ENCODE measurements at regions not wholly inside any gene's neighbourhood (a gene's known extent, or its start where the extent isn't known, plus 50 kb on each side); places are given as distances from the start of the nearest gene placed in this dataset.
"Not testable (repeated sequence)": the region's sequence is repeated elsewhere in the genome, so short reads cannot be mapped to it uniquely, and the experiment has no call there.

GRCh38 chr7:76849887-76850563 lies 182.1 kb downstream of the SPDYE17 start:
- intact Hi-C loops (cut with micrococcal nuclease), result not testable (repeated sequence)

DNA sequence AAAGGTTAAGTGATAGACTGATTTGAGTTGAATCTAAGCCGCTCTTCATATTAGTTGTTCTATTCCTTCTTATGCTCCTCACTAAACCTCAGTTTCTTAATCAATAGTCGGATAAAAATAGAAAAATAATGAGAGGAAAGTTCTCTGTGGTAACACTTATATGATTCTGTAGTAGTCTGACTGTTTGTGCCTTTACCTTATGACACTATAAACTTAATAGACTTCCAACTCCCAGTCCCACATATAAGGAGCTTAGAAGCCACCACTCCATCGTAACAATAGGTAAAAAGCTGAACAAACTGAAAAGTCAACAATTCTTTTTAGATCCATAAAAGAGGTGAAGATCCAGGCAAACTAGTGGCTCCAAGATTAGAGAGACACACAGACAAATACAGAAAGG lies 192.3 kb downstream of the SPDYE17 start:
- H3K27ac Mint-ChIP-seq; H3K27me3 Mint-ChIP-seq; H3K36me3 Mint-ChIP-seq (ENCODE audit: low read depth); H3K4me3 Mint-ChIP-seq; intact Hi-C loops (cut with micrococcal nuclease); H3K4me1 Mint-ChIP-seq (ENCODE audit: low read depth): not testable (repeated sequence)
- H3K9me3 Mint-ChIP-seq, result peaks cover 20% of the 10 kb centered on the region

More at GRCh38 chr7:76849887-76850563, 182.1 kb downstream of the SPDYE17 start:
- H3K4me3 Mint-ChIP-seq; H3K36me3 Mint-ChIP-seq (ENCODE audit: low read depth); H3K27ac Mint-ChIP-seq; H3K4me1 Mint-ChIP-seq (ENCODE audit: low read depth); H3K27me3 Mint-ChIP-seq; H3K9me3 Mint-ChIP-seq: not testable (repeated sequence)

DNA sequence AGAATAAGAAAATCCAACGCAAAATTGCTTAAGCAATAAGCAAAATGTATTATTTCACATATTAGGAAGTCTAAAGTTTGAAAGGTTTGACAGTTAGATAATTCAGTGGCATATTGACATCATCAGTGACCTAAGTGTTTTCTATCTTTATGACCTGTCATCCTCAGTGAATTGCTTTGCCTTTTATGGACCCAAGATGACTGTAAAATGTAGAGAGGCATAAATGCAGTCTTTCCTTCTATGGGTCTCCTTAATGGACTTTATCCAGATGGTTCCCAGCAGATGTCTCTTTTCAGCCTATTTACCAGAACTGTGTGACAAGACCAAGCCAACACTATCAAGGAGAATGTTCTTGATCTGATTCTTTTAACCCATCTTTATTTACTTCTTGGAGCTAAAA lies 192.9 kb downstream of the SPDYE17 start:
- H3K4me1 Mint-ChIP-seq (ENCODE audit: low read depth); H3K27me3 Mint-ChIP-seq: not testable (repeated sequence)

DNA sequence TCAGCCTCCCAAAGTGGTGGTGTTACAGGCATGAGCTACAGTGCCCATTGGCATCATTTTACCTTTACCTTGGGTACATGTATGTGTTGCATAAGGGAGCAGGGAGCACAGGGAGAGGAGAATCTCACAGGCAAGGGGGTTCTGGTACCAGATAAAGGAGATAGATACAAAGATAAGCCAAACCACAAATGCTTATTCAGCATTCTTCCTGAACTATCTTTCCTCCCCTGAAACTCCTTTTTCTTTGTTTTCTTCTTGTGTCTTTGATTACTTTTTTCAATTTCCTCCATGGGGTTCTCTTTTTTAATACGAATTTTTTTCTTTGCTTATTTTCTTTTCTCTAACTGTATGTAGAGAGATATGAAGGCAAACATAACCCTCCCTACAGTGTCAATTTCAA lies 193.8 kb downstream of the SPDYE17 start:
- H3K27me3 Mint-ChIP-seq; H3K36me3 Mint-ChIP-seq (ENCODE audit: low read depth); H3K4me3 Mint-ChIP-seq; H3K4me1 Mint-ChIP-seq (ENCODE audit: low read depth); intact Hi-C loops (cut with micrococcal nuclease); H3K27ac Mint-ChIP-seq: not testable (repeated sequence)
- peaks cover 20% of the 10 kb centered on the region for H3K9me3 Mint-ChIP-seq

More for the DNA sequence above, 192.9 kb downstream of the SPDYE17 start:
- H3K27ac Mint-ChIP-seq; H3K4me3 Mint-ChIP-seq; intact Hi-C loops (cut with micrococcal nuclease); H3K36me3 Mint-ChIP-seq (ENCODE audit: low read depth): not testable (repeated sequence)
- peaks cover 20% of the 10 kb centered on the region for H3K9me3 Mint-ChIP-seq

GRCh38 chr7:76829233-76829632 lies 202.2 kb upstream of the POMZP3 start:
- H3K4me1 Mint-ChIP-seq (ENCODE audit: low read depth); H3K27ac Mint-ChIP-seq; H3K27me3 Mint-ChIP-seq: not testable (repeated sequence)

DNA sequence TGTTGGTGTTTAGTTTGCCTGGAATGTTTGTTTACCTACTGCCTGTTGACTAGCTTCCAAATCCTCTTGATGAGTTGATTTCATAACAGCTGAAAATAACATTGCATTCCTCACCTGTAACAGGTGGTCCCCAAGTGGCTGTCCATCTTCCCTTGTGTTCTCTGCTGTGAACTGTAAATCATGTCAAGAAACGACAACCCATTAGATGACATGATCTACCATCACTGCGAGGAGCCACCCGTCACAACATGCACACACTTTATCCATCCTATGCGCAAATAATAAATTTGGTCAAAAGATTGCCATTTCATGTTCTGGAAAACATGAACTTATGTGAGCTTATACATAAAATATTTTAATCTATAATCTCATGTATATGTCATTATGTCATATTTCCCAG lies 199.1 kb upstream of the POMZP3 start:
- H3K4me1 Mint-ChIP-seq (ENCODE audit: low read depth); H3K27ac Mint-ChIP-seq; H3K9me3 Mint-ChIP-seq; intact Hi-C loops (cut with micrococcal nuclease); H3K4me3 Mint-ChIP-seq; H3K27me3 Mint-ChIP-seq; H3K36me3 Mint-ChIP-seq (ENCODE audit: low read depth): not testable (repeated sequence)

More at GRCh38 chr7:76829233-76829632, 202.2 kb upstream of the POMZP3 start:
- intact Hi-C loops (cut with micrococcal nuclease); H3K9me3 Mint-ChIP-seq; H3K4me3 Mint-ChIP-seq; H3K36me3 Mint-ChIP-seq (ENCODE audit: low read depth): not testable (repeated sequence)

- H3K36me3 Mint-ChIP-seq (ENCODE audit: low read depth); H3K4me1 Mint-ChIP-seq (ENCODE audit: low read depth); H3K4me3 Mint-ChIP-seq; H3K9me3 Mint-ChIP-seq; intact Hi-C loops (cut with micrococcal nuclease); H3K27ac Mint-ChIP-seq; H3K27me3 Mint-ChIP-seq: not testable (repeated sequence)
These were observed 182.8 kb upstream of the POMZP3 start for GRCh38 chr7:76809856-76810255.

GRCh38 chr7:76807588-76808100 lies 180.6 kb upstream of the POMZP3 start:
- H3K27me3 Mint-ChIP-seq; intact Hi-C loops (cut with micrococcal nuclease); H3K9me3 Mint-ChIP-seq; H3K36me3 Mint-ChIP-seq (ENCODE audit: low read depth); H3K27ac Mint-ChIP-seq; H3K4me1 Mint-ChIP-seq (ENCODE audit: low read depth); H3K4me3 Mint-ChIP-seq: not testable (repeated sequence)

- H3K27me3 Mint-ChIP-seq; H3K4me3 Mint-ChIP-seq; H3K9me3 Mint-ChIP-seq; H3K4me1 Mint-ChIP-seq (ENCODE audit: low read depth); H3K36me3 Mint-ChIP-seq (ENCODE audit: low read depth); intact Hi-C loops (cut with micrococcal nuclease); H3K27ac Mint-ChIP-seq: not testable (repeated sequence)
These were observed 179.4 kb upstream of the POMZP3 start for GRCh38 chr7:76806460-76806859.

- H3K36me3 Mint-ChIP-seq (ENCODE audit: low read depth); H3K27ac Mint-ChIP-seq; H3K4me3 Mint-ChIP-seq; H3K9me3 Mint-ChIP-seq; H3K27me3 Mint-ChIP-seq; intact Hi-C loops (cut with micrococcal nuclease); H3K4me1 Mint-ChIP-seq (ENCODE audit: low read depth): not testable (repeated sequence)
These were observed 178.9 kb upstream of the POMZP3 start for GRCh38 chr7:76806010-76806409.

DNA sequence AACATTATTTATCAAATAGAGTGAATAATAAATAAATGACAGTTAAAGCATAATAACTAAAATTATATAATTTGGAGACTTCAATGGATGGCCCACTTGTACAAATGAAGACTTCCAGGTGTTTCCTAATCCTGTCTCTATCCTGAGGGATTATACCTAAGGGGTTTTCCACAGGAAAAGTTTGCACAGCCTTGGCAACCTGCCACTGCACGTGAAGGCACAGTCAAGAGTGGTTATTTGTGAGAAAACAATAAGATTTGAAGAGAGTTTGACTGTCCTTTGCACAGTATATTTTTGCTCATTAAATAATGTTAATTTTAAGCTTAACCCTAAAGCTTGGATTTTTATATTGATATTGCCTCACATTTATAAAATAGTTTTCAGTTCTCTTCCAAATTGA lies 178.2 kb upstream of the POMZP3 start:
- H3K4me3 Mint-ChIP-seq, result not testable (repeated sequence)

GRCh38 chr7:76797639-76798038 lies 170.6 kb upstream of the POMZP3 start:
- intact Hi-C loops (cut with micrococcal nuclease); H3K27ac Mint-ChIP-seq; H3K4me3 Mint-ChIP-seq; H3K4me1 Mint-ChIP-seq (ENCODE audit: low read depth); H3K9me3 Mint-ChIP-seq; H3K27me3 Mint-ChIP-seq; H3K36me3 Mint-ChIP-seq (ENCODE audit: low read depth): not testable (repeated sequence)

More for the DNA sequence above, 178.2 kb upstream of the POMZP3 start:
- H3K27ac Mint-ChIP-seq; H3K27me3 Mint-ChIP-seq; intact Hi-C loops (cut with micrococcal nuclease); H3K4me1 Mint-ChIP-seq (ENCODE audit: low read depth); H3K36me3 Mint-ChIP-seq (ENCODE audit: low read depth); H3K9me3 Mint-ChIP-seq: not testable (repeated sequence)

DNA sequence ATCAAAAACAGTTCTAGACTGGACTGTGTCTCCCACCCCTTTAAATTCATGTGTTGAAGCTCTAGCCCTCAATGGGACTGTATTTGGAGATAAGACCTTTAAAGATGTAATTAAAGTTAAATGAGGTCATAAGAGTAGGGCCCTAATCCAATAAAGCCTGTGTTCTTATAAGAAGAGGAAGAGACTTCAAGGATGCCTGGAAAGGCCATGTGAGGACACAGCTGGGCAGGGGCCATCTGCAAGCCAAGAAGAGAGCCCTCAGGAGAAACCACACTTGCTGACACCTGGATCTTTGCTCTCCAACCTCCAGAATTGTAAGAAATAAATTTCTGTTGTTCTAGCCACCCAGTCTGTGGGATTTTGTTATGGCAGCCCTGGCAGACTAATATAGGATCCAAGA lies 153.6 kb upstream of the POMZP3 start:
- H3K4me3 Mint-ChIP-seq; H3K9me3 Mint-ChIP-seq; intact Hi-C loops (cut with micrococcal nuclease); H3K36me3 Mint-ChIP-seq (ENCODE audit: low read depth); H3K27ac Mint-ChIP-seq; H3K27me3 Mint-ChIP-seq; H3K4me1 Mint-ChIP-seq (ENCODE audit: low read depth): not testable (repeated sequence)

DNA sequence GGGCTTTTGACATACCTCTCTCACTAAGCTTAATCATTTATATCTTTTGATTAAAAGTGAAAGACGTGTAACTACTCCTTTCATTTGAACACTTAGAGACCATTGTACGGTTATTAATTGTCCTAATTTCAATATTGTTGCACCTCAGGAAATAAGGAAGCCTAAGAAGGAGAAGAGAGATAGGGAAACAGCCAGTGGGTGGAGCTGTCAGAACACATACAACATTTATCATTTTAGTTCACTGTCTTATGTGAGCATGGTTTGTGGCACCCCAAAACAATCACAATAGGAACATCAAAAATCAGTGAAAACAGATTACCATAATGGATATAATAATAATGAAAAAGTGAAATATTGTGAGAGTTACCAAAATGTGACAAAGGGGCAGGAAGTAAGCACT lies 147.2 kb upstream of the POMZP3 start:
- H3K27ac Mint-ChIP-seq; H3K36me3 Mint-ChIP-seq (ENCODE audit: low read depth); H3K9me3 Mint-ChIP-seq; H3K27me3 Mint-ChIP-seq; intact Hi-C loops (cut with micrococcal nuclease); H3K4me3 Mint-ChIP-seq; H3K4me1 Mint-ChIP-seq (ENCODE audit: low read depth): not testable (repeated sequence)

GRCh38 chr7:76771980-76772379 lies 144.9 kb upstream of the POMZP3 start:
- peaks cover 13% of the 10 kb centered on the region for H3K9me3 Mint-ChIP-seq
- H3K27ac Mint-ChIP-seq; H3K27me3 Mint-ChIP-seq; H3K4me3 Mint-ChIP-seq; H3K4me1 Mint-ChIP-seq (ENCODE audit: low read depth); intact Hi-C loops (cut with micrococcal nuclease); H3K36me3 Mint-ChIP-seq (ENCODE audit: low read depth): not testable (repeated sequence)

All from dendritic cell treated with granulocyte-macrophage colony-stimulating factor and Interleukin-4, amounts not matched to agents 40 ng/mL and 50 ng/mL, for 4 days (primary cell).